ENCODE measurements at regions not wholly inside any gene's neighbourhood (a gene's known extent, or its start where the extent isn't known, plus 50 kb on each side); places are given as distances from the start of the nearest gene placed in this dataset.

GRCh38 chr5:2905741-2906140 is 154.3 kb upstream of the IRX2 start:
- Histone ChIP-seq H3K27me3 (no peaks in the 10 kb centered on the region), H3K9me3 (no peaks in the 10 kb centered on the region), H3K27ac (no peak overlapping the region), H3K4me3 (no peak overlapping the region), H3K36me3 (no peaks in the 10 kb centered on the region), H3K4me1 (no peaks in the 10 kb centered on the region)
- 41 to 45% methylated on average over 9 of the region's 9 CpGs for WGBS, 2 donors
- FAIRE-seq (no peak), DNase-seq (no peak), ATAC-seq (no peak)
- TF ChIP-seq, protein P1, sequence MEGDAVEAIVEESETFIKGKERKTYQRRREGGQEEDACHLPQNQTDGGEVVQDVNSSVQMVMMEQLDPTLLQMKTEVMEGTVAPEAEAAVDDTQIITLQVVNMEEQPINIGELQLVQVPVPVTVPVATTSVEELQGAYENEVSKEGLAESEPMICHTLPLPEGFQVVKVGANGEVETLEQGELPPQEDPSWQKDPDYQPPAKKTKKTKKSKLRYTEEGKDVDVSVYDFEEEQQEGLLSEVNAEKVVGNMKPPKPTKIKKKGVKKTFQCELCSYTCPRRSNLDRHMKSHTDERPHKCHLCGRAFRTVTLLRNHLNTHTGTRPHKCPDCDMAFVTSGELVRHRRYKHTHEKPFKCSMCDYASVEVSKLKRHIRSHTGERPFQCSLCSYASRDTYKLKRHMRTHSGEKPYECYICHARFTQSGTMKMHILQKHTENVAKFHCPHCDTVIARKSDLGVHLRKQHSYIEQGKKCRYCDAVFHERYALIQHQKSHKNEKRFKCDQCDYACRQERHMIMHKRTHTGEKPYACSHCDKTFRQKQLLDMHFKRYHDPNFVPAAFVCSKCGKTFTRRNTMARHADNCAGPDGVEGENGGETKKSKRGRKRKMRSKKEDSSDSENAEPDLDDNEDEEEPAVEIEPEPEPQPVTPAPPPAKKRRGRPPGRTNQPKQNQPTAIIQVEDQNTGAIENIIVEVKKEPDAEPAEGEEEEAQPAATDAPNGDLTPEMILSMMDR (IDR thresholded peaks at IDR 0.05): no peak
- intact Hi-C loops (cut with DNase I): no loop called here

GRCh38 chr5:2904956-2905355 is 153.5 kb upstream of the IRX2 start:
- Histone ChIP-seq H3K4me3 (no peak overlapping the region), H3K4me1 (no peaks in the 10 kb centered on the region), H3K36me3 (no peaks in the 10 kb centered on the region), H3K9me3 (no peaks in the 10 kb centered on the region), H3K27ac (no peak overlapping the region), H3K27me3 (no peaks in the 10 kb centered on the region)
- TF ChIP-seq, protein P1 (IDR thresholded peaks at IDR 0.05): no peak
- WGBS, 2 donors: 49 to 77% methylated on average over 9 of the region's 9 CpGs
- FAIRE-seq (no peak), ATAC-seq (no peak), DNase-seq (no peak)
- intact Hi-C loops (cut with DNase I): no loop called here

- Histone ChIP-seq H3K27me3 (no peaks in the 10 kb centered on the region), H3K4me3 (no peak overlapping the region), H3K4me1 (no peaks in the 10 kb centered on the region), H3K9me3 (no peaks in the 10 kb centered on the region), H3K27ac (no peak overlapping the region), H3K36me3 (no peaks in the 10 kb centered on the region)
- FAIRE-seq (no peak), ATAC-seq (no peak), DNase-seq (no peak)
- intact Hi-C loops (cut with DNase I): no loop called here
- TF ChIP-seq, protein P1 (IDR thresholded peaks at IDR 0.05): no peak
- WGBS, 2 donors: 49 to 51% methylated on average over 13 of the region's 13 CpGs
Observed at GRCh38 chr5:2904399-2904798, 152.9 kb upstream of the IRX2 start.

DNA sequence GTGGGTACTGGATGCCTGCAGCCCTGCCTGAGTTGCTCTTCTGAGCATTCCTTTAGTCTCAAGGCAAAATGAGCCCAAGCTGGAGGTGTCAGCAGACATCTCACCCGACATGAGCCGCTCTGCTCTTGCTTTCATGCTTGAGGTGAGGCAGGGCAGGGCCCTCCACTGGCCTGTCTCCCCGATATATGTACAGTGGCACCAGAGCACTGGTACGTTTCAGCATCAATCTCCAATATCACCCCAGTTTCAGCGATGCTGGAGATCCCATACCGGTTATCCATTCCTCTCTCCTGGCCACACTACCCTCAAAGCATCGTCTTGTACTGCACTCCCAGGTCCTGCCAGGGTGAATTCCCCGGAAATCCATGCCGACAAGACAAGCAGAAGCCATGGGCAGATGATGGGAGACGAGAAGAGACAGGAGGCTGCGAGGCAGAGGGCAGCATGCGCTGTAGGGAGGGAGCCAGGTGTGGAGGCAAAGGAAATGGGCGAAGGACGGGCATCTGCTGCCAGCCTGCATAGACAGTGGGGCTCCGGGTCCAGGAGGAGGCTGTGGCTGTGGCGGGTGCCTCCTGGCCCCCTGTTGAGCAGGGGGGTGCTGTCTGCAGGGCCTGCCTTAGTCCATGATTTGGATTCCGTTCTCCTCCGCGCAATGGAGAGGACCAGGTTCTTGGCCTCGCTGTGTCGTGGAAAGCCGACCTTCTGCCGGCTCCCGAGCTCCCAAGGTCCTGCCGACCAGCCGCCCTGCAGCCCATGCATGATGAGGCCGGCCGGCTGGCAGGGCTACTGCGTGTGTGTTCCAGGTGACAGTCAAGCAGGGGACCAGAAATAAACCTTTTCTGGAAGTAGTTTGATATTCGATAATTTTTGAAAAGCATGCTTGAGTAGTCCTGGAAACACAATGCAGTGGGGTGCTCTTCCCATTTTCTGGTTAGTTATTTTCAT is 152.2 kb upstream of the IRX2 start:
- no peak overlapping the region for H3K27ac ChIP-seq
- H3K36me3 ChIP-seq: no peaks in the 10 kb centered on the region
- ATAC-seq (no peak), DNase-seq (no peak), FAIRE-seq (no peak)
- intact Hi-C loops (cut with DNase I): no loop called here
- H3K4me1 ChIP-seq: no peaks in the 10 kb centered on the region
- no peaks in the 10 kb centered on the region for H3K27me3 ChIP-seq
- no peaks in the 10 kb centered on the region for H3K9me3 ChIP-seq
- TF ChIP-seq, protein P1 (IDR thresholded peaks at IDR 0.05): no peak
- no peak overlapping the region for H3K4me3 ChIP-seq
- WGBS, 2 donors: 64 to 75% methylated on average over 30 of the region's 30 CpGs

DNA sequence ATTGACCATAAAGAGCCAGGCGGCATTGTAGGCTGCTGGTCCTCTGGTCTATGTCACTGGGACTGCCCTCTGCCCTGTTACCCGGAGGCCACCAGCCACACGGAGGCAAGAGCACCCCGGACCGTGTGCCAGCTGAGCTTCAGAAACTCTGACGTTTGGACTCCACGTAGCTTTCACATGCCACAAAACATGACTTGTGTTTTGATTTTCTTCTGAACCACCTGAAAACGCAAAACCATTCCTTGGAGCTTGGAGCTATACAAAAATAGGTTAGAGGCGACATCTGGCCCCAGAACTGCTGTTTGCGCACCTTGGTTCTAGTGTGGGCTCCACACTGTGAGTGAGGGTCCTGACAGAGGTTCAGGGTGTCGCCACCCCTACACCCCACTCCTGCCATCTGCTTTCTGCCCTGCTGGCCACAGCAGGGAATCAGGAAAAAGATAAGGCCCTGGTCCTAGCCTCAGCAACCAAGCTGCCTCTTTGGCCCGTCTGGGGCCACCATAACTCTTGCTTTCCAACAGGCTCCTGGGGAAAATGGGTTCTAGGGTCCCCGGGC is 151.3 kb upstream of the IRX2 start:
- intact Hi-C loops (cut with DNase I): no loop called here
- no peak overlapping the region for H3K4me3 ChIP-seq
- ATAC-seq: no peak
- H3K27ac ChIP-seq: no peak overlapping the region
- H3K27me3 ChIP-seq: no peaks in the 10 kb centered on the region
- H3K4me1 ChIP-seq: no peaks in the 10 kb centered on the region
- DNase-seq: no peak
- TF ChIP-seq, protein P1 (IDR thresholded peaks at IDR 0.05): no peak
- H3K9me3 ChIP-seq: no peaks in the 10 kb centered on the region
- no peaks in the 10 kb centered on the region for H3K36me3 ChIP-seq
- no peak for FAIRE-seq
- 70 to 82% methylated on average over 13 of the region's 13 CpGs for WGBS, 2 donors

Data from pancreas (tissue), 10 donors.